GM23248 (cell line): ENCODE measurements at regions not wholly inside any gene's neighbourhood (a gene's known extent, or its start where the extent isn't known, plus 50 kb on each side); places are given as distances from the start of the nearest gene placed in this dataset.

Source experiments
- EZH2 ChIP-seq: fragments of 200-600 bp; sonication (generic); IDR thresholded peaks from 2 replicates; pipeline ENCODE4 v1.6.1; 2018; ENCODE audit warnings: antibody characterized with exemption, mild to moderate bottlenecking; ENCODE audit not compliant: insufficient read depth, poor library complexity, severe bottlenecking
- EZH2phosphoT487 ChIP-seq: fragments of 200-600 bp; sonication (generic); IDR thresholded peaks from 2 replicates; pipeline ENCODE4 v1.6.1; 2018; ENCODE audit warnings: antibody characterized with exemption, moderate library complexity, mild to moderate bottlenecking, low read depth; ENCODE audit not compliant: insufficient read depth

DNA sequence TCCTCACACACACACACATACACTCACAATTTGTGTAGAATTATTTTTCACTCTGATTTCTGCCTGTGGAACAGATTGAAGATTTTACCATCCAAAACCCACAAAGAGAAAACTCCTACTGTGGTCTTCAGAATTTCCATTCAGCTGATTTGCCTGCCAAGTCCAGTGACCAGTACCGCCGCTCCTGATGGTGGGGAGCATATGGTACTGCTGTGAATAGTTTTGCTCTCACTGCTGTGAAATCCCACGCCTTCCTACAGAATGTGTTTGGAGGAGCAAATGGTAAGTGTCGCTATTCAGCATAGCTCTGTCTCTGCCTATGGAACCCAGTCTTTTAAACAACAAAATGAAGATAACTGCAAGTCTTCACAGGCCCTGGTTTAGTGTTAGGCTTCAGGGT is 629.5 kb downstream of the LMO4 start:
- no peak for TF ChIP-seq EZH2phosphoT487
- TF ChIP-seq EZH2 = no peak
